ENCODE measurements at regions not wholly inside any gene's neighbourhood (a gene's known extent, or its start where the extent isn't known, plus 50 kb on each side); places are given as distances from the start of the nearest gene placed in this dataset.

GRCh38 chr16:47939680-47940079 is 216.1 kb downstream of the ABCC12 start:
- in situ Hi-C loops (cut with HindIII; ENCODE audit: low pct_ligation_motif_present, low sequenced_read_pairs) = no loop called here
- H3K36me3 ChIP-seq (replicated peaks) = no peaks in the 10 kb centered on the region
- DNase-seq = no peak
- no peak overlapping the region for H3K4me3 ChIP-seq (ENCODE audit: low read depth, low read length)
- TF ChIP-seq CTCF (IDR thresholded peaks at IDR 0.05; ENCODE audit: low read depth, low read length, missing control alignments) = no peak
- no peak overlapping the region for H3K27ac ChIP-seq
- no peaks in the 10 kb centered on the region for H3K27me3 ChIP-seq (replicated peaks)

- no peak for TF ChIP-seq CTCF (IDR thresholded peaks at IDR 0.05; ENCODE audit: low read depth, low read length, missing control alignments)
- H3K27ac ChIP-seq = no peak overlapping the region
- no peak for DNase-seq
- no peaks in the 10 kb centered on the region for H3K27me3 ChIP-seq (replicated peaks)
- in situ Hi-C loops (cut with HindIII; ENCODE audit: low pct_ligation_motif_present, low sequenced_read_pairs) = no loop called here
- no peaks in the 10 kb centered on the region for H3K36me3 ChIP-seq (replicated peaks)
- no peak overlapping the region for H3K4me3 ChIP-seq (ENCODE audit: low read depth, low read length)
Observed at GRCh38 chr16:47938272-47938671, 217.5 kb downstream of the ABCC12 start.

- Histone ChIP-seq H3K4me3 (ENCODE audit: low read depth, low read length) (no peak overlapping the region), H3K36me3 (replicated peaks) (no peaks in the 10 kb centered on the region), H3K27ac (no peak overlapping the region), H3K27me3 (replicated peaks) (no peaks in the 10 kb centered on the region)
- in situ Hi-C loops (cut with HindIII; ENCODE audit: low pct_ligation_motif_present, low sequenced_read_pairs) = no loop called here
- no peak for DNase-seq
- no peak for TF ChIP-seq CTCF (IDR thresholded peaks at IDR 0.05; ENCODE audit: low read depth, low read length, missing control alignments)
Observed at GRCh38 chr16:47928008-47928407, 227.8 kb downstream of the ABCC12 start.

- no peak for DNase-seq
- TF ChIP-seq CTCF (IDR thresholded peaks at IDR 0.05; ENCODE audit: low read depth, low read length, missing control alignments) = no peak
Observed at GRCh38 chr16:47927330-47927729, 228.5 kb downstream of the ABCC12 start.

GRCh38 chr16:47925811-47926460 is 229.9 kb downstream of the ABCC12 start:
- Histone ChIP-seq H3K27me3 (replicated peaks) (peaks cover 2% of the 10 kb centered on the region), H3K27ac (no peak overlapping the region), H3K36me3 (replicated peaks) (no peaks in the 10 kb centered on the region), H3K4me3 (ENCODE audit: low read depth, low read length) (no peak overlapping the region)
- no peak for DNase-seq
- no peak for TF ChIP-seq CTCF (IDR thresholded peaks at IDR 0.05; ENCODE audit: low read depth, low read length, missing control alignments)
- in situ Hi-C loops (cut with HindIII; ENCODE audit: low pct_ligation_motif_present, low sequenced_read_pairs) = no loop called here

More at GRCh38 chr16:47927330-47927729, 228.5 kb downstream of the ABCC12 start:
- H3K36me3 ChIP-seq (replicated peaks) = no peaks in the 10 kb centered on the region
- no peak overlapping the region for H3K27ac ChIP-seq
- no peak overlapping the region for H3K4me3 ChIP-seq (ENCODE audit: low read depth, low read length)
- no peaks in the 10 kb centered on the region for H3K27me3 ChIP-seq (replicated peaks)
- in situ Hi-C loops (cut with HindIII; ENCODE audit: low pct_ligation_motif_present, low sequenced_read_pairs) = no loop called here

- Histone ChIP-seq H3K4me3 (ENCODE audit: low read depth, low read length) (no peak overlapping the region), H3K27me3 (replicated peaks) (peaks cover 2% of the 10 kb centered on the region), H3K27ac (no peak overlapping the region), H3K36me3 (replicated peaks) (no peaks in the 10 kb centered on the region)
- in situ Hi-C loops (cut with HindIII; ENCODE audit: low pct_ligation_motif_present, low sequenced_read_pairs) = no loop called here
- TF ChIP-seq CTCF (IDR thresholded peaks at IDR 0.05; ENCODE audit: low read depth, low read length, missing control alignments) = no peak
- DNase-seq = no peak
Observed at GRCh38 chr16:47924950-47925349, 230.8 kb downstream of the ABCC12 start.
